ENCODE measurements at regions not wholly inside any gene's neighbourhood (a gene's known extent, or its start where the extent isn't known, plus 50 kb on each side); places are given as distances from the start of the nearest gene placed in this dataset.
"Not testable (repeated sequence)": the region's sequence is repeated elsewhere in the genome, so short reads cannot be mapped to it uniquely, and the experiment has no call there.

- Histone ChIP-seq H3K4me3 (ENCODE audit: severe bottlenecking) (no peak overlapping the region), H3K27ac (ENCODE audit: poor library complexity, severe bottlenecking) (no peak overlapping the region), H3K9me3 (ENCODE audit: severe bottlenecking) (no peaks in the 10 kb centered on the region), H3K27me3 (ENCODE audit: insufficient read depth, poor library complexity, severe bottlenecking) (no peaks in the 10 kb centered on the region), H3K4me1 (ENCODE audit: insufficient read depth, poor library complexity, severe bottlenecking) (no peaks in the 10 kb centered on the region), H3K36me3 (ENCODE audit: low read depth) (no peaks in the 10 kb centered on the region)
- DNase-seq (ENCODE audit: low spot score) (no peak), ATAC-seq (ENCODE audit: low read depth) (no peak)
- no peak for TF ChIP-seq CTCF (IDR thresholded peaks at IDR 0.05; ENCODE audit: poor library complexity, severe bottlenecking)
These were observed 372.3 kb upstream of the FTMT start for GRCh38 chr5:121479337-121479736.

GRCh38 chr5:121485281-121485680 is 366.4 kb upstream of the FTMT start:
- no peaks in the 10 kb centered on the region for H3K27me3 ChIP-seq (ENCODE audit: insufficient read depth, poor library complexity, severe bottlenecking)

GRCh38 chr5:121485999-121486398 is 365.7 kb upstream of the FTMT start:
- not testable (repeated sequence) for H3K4me1 ChIP-seq (ENCODE audit: insufficient read depth, poor library complexity, severe bottlenecking); DNase-seq (ENCODE audit: low spot score); ATAC-seq (ENCODE audit: low read depth); H3K9me3 ChIP-seq (ENCODE audit: severe bottlenecking); H3K4me3 ChIP-seq (ENCODE audit: severe bottlenecking); H3K27me3 ChIP-seq (ENCODE audit: insufficient read depth, poor library complexity, severe bottlenecking); H3K27ac ChIP-seq (ENCODE audit: poor library complexity, severe bottlenecking); H3K36me3 ChIP-seq (ENCODE audit: low read depth)

More at GRCh38 chr5:121485281-121485680, 366.4 kb upstream of the FTMT start:
- no peaks in the 10 kb centered on the region for H3K9me3 ChIP-seq (ENCODE audit: severe bottlenecking)
- H3K4me1 ChIP-seq (ENCODE audit: insufficient read depth, poor library complexity, severe bottlenecking) = no peaks in the 10 kb centered on the region
- no peak for TF ChIP-seq CTCF (IDR thresholded peaks at IDR 0.05; ENCODE audit: poor library complexity, severe bottlenecking)
- no peaks in the 10 kb centered on the region for H3K36me3 ChIP-seq (ENCODE audit: low read depth)
- no peak overlapping the region for H3K4me3 ChIP-seq (ENCODE audit: severe bottlenecking)
- H3K27ac ChIP-seq (ENCODE audit: poor library complexity, severe bottlenecking) = no peak overlapping the region
- DNase-seq (ENCODE audit: low spot score) (no peak), ATAC-seq (ENCODE audit: low read depth) (no peak)

- TF ChIP-seq CTCF (IDR thresholded peaks at IDR 0.05; ENCODE audit: poor library complexity, severe bottlenecking) = no peak
- H3K27ac ChIP-seq (ENCODE audit: poor library complexity, severe bottlenecking) = no peak overlapping the region
- H3K36me3 ChIP-seq (ENCODE audit: low read depth) = no peaks in the 10 kb centered on the region
- H3K27me3 ChIP-seq (ENCODE audit: insufficient read depth, poor library complexity, severe bottlenecking) = no peaks in the 10 kb centered on the region
- ATAC-seq (ENCODE audit: low read depth) (0 out of 3 replicates have a peak, but pooled peaks have one; percentile 31), DNase-seq (ENCODE audit: low spot score) (no peak)
- no peaks in the 10 kb centered on the region for H3K9me3 ChIP-seq (ENCODE audit: severe bottlenecking)
- no peak overlapping the region for H3K4me3 ChIP-seq (ENCODE audit: severe bottlenecking)
- no peaks in the 10 kb centered on the region for H3K4me1 ChIP-seq (ENCODE audit: insufficient read depth, poor library complexity, severe bottlenecking)
These were observed 361.7 kb upstream of the FTMT start for GRCh38 chr5:121489972-121490371.

- no peak for TF ChIP-seq CTCF (IDR thresholded peaks at IDR 0.05; ENCODE audit: poor library complexity, severe bottlenecking)
- no peak for DNase-seq (ENCODE audit: low spot score)
These were observed 354.5 kb upstream of the FTMT start for GRCh38 chr5:121497176-121497575.

More at GRCh38 chr5:121497176-121497575, 354.5 kb upstream of the FTMT start:
- H3K4me1 ChIP-seq (ENCODE audit: insufficient read depth, poor library complexity, severe bottlenecking) = no peaks in the 10 kb centered on the region
- H3K36me3 ChIP-seq (ENCODE audit: low read depth) = no peaks in the 10 kb centered on the region
- no peaks in the 10 kb centered on the region for H3K27me3 ChIP-seq (ENCODE audit: insufficient read depth, poor library complexity, severe bottlenecking)
- no peaks in the 10 kb centered on the region for H3K9me3 ChIP-seq (ENCODE audit: severe bottlenecking)
- no peak overlapping the region for H3K27ac ChIP-seq (ENCODE audit: poor library complexity, severe bottlenecking)
- H3K4me3 ChIP-seq (ENCODE audit: severe bottlenecking) = no peak overlapping the region
- peak; percentile 58; the same call in 2 of the 3 replicates for ATAC-seq (ENCODE audit: low read depth)

Measured in RWPE2 (cell line).